ENCODE measurements at regions not wholly inside any gene's neighbourhood (a gene's known extent, or its start where the extent isn't known, plus 50 kb on each side); places are given as distances from the start of the nearest gene placed in this dataset.

GRCh38 chr2:58928973-58929372 is 687.8 kb upstream of the FANCL start:
- Mint-ChIP-seq H3K36me3 (ENCODE audit: low read depth) (no peaks in the 10 kb centered on the region), H3K4me1 (ENCODE audit: low read depth) (no peaks in the 10 kb centered on the region), H3K9me3 (no peaks in the 10 kb centered on the region), H3K4me3 (no peak overlapping the region), H3K27ac (no peak overlapping the region), H3K27me3 (ENCODE audit: low read depth) (no peaks in the 10 kb centered on the region)

- Mint-ChIP-seq H3K27me3 (ENCODE audit: low read depth) (no peaks in the 10 kb centered on the region), H3K36me3 (ENCODE audit: low read depth) (no peaks in the 10 kb centered on the region), H3K4me3 (no peak overlapping the region), H3K4me1 (ENCODE audit: low read depth) (no peaks in the 10 kb centered on the region), H3K9me3 (no peaks in the 10 kb centered on the region), H3K27ac (no peak overlapping the region)
Observed at GRCh38 chr2:58928391-58928790, 687.3 kb upstream of the FANCL start.

- Mint-ChIP-seq H3K27ac (no peak overlapping the region), H3K9me3 (no peaks in the 10 kb centered on the region), H3K4me1 (ENCODE audit: low read depth) (no peaks in the 10 kb centered on the region), H3K36me3 (ENCODE audit: low read depth) (no peaks in the 10 kb centered on the region), H3K27me3 (ENCODE audit: low read depth) (no peaks in the 10 kb centered on the region), H3K4me3 (no peak overlapping the region)
Observed at GRCh38 chr2:58926112-58926511, 685.0 kb upstream of the FANCL start.

DNA sequence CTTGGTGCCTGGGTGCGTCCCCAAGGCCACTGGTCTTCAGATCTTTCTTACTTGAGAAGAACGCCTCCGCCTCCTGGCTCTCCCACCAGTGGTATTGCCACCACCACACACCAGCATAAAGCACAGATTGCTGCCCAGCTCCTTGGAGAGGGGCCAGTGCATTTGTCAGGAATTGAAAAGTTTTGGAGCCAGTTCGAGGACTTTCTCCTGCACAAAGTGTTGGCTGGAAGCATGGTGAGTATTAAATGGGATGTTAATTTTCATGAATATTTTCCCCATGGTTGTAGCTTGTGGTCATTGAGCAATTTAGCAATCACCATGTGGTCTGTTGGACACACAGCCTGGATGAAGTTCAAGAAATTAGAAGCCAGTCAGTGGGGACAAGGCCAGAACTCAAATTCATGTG is 684.6 kb upstream of the FANCL start:
- Mint-ChIP-seq H3K9me3 (no peaks in the 10 kb centered on the region), H3K4me3 (no peak overlapping the region), H3K27ac (no peak overlapping the region), H3K36me3 (ENCODE audit: low read depth) (no peaks in the 10 kb centered on the region), H3K4me1 (ENCODE audit: low read depth) (no peaks in the 10 kb centered on the region), H3K27me3 (ENCODE audit: low read depth) (no peaks in the 10 kb centered on the region)

DNA sequence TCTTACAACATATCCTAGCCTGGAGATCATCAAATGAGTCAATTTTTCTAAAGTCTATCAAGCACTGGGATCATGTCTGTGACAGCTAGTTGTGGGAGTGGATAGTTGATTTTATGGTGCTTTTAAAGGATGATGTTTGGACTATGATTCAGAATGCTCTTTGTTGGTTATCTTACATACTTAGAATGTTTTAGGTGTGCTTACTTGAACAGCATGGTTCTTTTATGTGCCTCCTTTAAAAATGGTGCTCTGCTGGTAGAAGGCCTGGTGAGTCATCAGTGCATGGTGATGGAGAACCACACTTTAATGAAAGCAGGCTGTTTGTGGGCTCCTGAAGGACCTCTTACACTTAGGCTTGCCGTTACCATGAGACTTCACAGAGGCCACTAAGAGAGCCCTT is 682.7 kb upstream of the FANCL start:
- no peaks in the 10 kb centered on the region for H3K4me1 Mint-ChIP-seq (ENCODE audit: low read depth)
- no peaks in the 10 kb centered on the region for H3K36me3 Mint-ChIP-seq (ENCODE audit: low read depth)
- H3K9me3 Mint-ChIP-seq = no peaks in the 10 kb centered on the region
- no peak overlapping the region for H3K4me3 Mint-ChIP-seq
- no peak overlapping the region for H3K27ac Mint-ChIP-seq
- no peaks in the 10 kb centered on the region for H3K27me3 Mint-ChIP-seq (ENCODE audit: low read depth)

DNA sequence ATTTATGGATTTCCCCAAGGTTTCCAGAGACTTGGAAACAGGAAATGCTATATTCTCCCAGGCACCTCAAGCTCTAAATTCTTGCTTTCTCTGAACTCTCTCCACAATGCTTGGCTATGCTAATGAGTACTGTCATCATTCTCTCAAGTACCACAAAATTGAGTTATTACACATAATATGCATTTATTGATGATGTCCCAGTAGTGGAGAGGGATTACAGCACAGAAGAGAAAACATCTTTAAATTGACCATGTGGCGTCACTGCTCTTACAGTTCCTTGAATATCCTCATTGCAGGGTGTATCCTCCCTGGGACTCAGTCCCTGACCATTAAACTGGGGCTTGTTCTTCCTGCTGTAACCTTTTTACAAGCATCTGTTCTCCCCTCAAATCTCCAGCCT is 681.1 kb upstream of the FANCL start:
- no peak overlapping the region for H3K4me3 Mint-ChIP-seq
- no peaks in the 10 kb centered on the region for H3K27me3 Mint-ChIP-seq (ENCODE audit: low read depth)

DNA sequence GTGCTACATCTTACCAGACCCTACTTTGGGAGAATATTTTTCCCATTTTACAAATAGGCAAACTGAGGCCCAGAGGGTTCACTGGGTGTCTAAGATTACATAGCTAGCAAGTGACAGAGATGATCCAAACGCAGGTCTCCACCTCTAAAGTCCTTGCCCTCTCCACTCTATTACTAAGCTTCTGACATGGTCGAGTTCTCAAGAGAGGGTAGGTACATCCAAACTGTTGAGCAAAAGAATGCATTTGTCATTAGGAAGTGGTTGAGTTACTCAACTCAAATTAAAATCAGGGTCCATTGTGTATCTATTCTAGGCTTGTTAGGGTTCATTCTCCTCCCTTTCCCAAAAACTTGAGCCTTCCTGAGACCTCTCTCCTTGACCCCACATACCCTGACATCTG is 680.6 kb upstream of the FANCL start:
- H3K36me3 Mint-ChIP-seq (ENCODE audit: low read depth) = no peaks in the 10 kb centered on the region
- H3K27ac Mint-ChIP-seq = no peak overlapping the region
- H3K4me1 Mint-ChIP-seq (ENCODE audit: low read depth) = no peaks in the 10 kb centered on the region
- no peaks in the 10 kb centered on the region for H3K27me3 Mint-ChIP-seq (ENCODE audit: low read depth)
- no peaks in the 10 kb centered on the region for H3K9me3 Mint-ChIP-seq
- H3K4me3 Mint-ChIP-seq = no peak overlapping the region

More for the DNA sequence above, 681.1 kb upstream of the FANCL start:
- no peaks in the 10 kb centered on the region for H3K4me1 Mint-ChIP-seq (ENCODE audit: low read depth)
- no peaks in the 10 kb centered on the region for H3K36me3 Mint-ChIP-seq (ENCODE audit: low read depth)
- no peaks in the 10 kb centered on the region for H3K9me3 Mint-ChIP-seq
- no peak overlapping the region for H3K27ac Mint-ChIP-seq

GRCh38 chr2:58920001-58920400 is 678.9 kb upstream of the FANCL start:
- H3K4me1 Mint-ChIP-seq (ENCODE audit: low read depth) = no peaks in the 10 kb centered on the region
- H3K27ac Mint-ChIP-seq = no peak overlapping the region
- H3K36me3 Mint-ChIP-seq (ENCODE audit: low read depth) = no peaks in the 10 kb centered on the region
- H3K27me3 Mint-ChIP-seq (ENCODE audit: low read depth) = no peaks in the 10 kb centered on the region
- H3K9me3 Mint-ChIP-seq = no peaks in the 10 kb centered on the region
- H3K4me3 Mint-ChIP-seq = no peak overlapping the region

- no peaks in the 10 kb centered on the region for H3K27me3 Mint-ChIP-seq (ENCODE audit: low read depth)
- no peak overlapping the region for H3K27ac Mint-ChIP-seq
- H3K9me3 Mint-ChIP-seq = no peaks in the 10 kb centered on the region
- H3K36me3 Mint-ChIP-seq (ENCODE audit: low read depth) = no peaks in the 10 kb centered on the region
- no peaks in the 10 kb centered on the region for H3K4me1 Mint-ChIP-seq (ENCODE audit: low read depth)
- H3K4me3 Mint-ChIP-seq = no peak overlapping the region
Observed at GRCh38 chr2:58919316-58919715, 678.2 kb upstream of the FANCL start.

- H3K36me3 Mint-ChIP-seq (ENCODE audit: low read depth) = no peaks in the 10 kb centered on the region
- no peaks in the 10 kb centered on the region for H3K27me3 Mint-ChIP-seq (ENCODE audit: low read depth)
- H3K27ac Mint-ChIP-seq = no peak overlapping the region
- H3K4me3 Mint-ChIP-seq = no peak overlapping the region
- H3K9me3 Mint-ChIP-seq = no peaks in the 10 kb centered on the region
- H3K4me1 Mint-ChIP-seq (ENCODE audit: low read depth) = no peaks in the 10 kb centered on the region
Observed at GRCh38 chr2:58918141-58918540, 677.0 kb upstream of the FANCL start.

GRCh38 chr2:58917596-58917995 is 676.5 kb upstream of the FANCL start:
- H3K36me3 Mint-ChIP-seq (ENCODE audit: low read depth) = no peaks in the 10 kb centered on the region
- no peak overlapping the region for H3K27ac Mint-ChIP-seq
- H3K27me3 Mint-ChIP-seq (ENCODE audit: low read depth) = no peaks in the 10 kb centered on the region
- no peak overlapping the region for H3K4me3 Mint-ChIP-seq
- no peaks in the 10 kb centered on the region for H3K4me1 Mint-ChIP-seq (ENCODE audit: low read depth)
- no peaks in the 10 kb centered on the region for H3K9me3 Mint-ChIP-seq

- Mint-ChIP-seq H3K27ac (no peak overlapping the region), H3K36me3 (ENCODE audit: low read depth) (no peaks in the 10 kb centered on the region), H3K4me3 (no peak overlapping the region), H3K27me3 (ENCODE audit: low read depth) (no peaks in the 10 kb centered on the region), H3K4me1 (ENCODE audit: low read depth) (no peaks in the 10 kb centered on the region), H3K9me3 (no peaks in the 10 kb centered on the region)
Observed at GRCh38 chr2:58916063-58916462, 674.9 kb upstream of the FANCL start.

DNA sequence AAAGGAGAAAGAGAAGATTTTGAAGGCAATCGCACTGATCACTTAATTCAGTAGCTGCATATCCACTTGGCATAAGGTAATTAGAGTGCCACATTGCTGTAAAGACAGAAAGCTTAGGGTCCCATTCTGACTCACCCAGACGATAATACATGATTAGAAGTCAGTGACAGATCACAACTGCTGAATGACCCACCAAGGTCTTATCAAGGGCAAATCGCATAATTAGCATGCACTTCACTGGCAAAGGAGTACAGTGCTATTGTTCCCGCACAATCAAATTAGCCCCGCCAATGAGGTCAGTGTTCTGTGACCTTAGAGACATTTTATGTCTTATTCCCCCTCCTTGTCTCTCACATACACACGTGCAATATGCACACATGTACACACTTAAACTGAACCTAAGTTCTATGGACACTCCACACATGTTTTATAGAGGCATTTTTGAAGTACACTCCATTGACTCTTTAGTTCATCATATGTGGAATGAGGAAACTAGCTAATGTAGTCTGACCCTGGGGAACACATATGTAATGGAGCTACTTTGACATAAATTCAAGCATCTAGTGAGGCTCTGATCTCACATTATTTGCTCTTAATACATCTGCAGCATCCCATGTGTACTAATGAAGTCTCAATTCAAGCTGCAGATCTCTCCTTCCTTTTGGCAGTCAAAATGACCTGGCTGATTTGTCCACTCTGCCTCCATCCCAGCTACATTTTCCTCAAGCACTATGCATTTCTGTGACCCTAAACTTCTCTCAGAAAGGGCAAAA is 673.8 kb upstream of the FANCL start:
- H3K9me3 Mint-ChIP-seq = no peaks in the 10 kb centered on the region
- no peak overlapping the region for H3K4me3 Mint-ChIP-seq
- no peak overlapping the region for H3K27ac Mint-ChIP-seq
- H3K4me1 Mint-ChIP-seq (ENCODE audit: low read depth) = no peaks in the 10 kb centered on the region
- no peaks in the 10 kb centered on the region for H3K36me3 Mint-ChIP-seq (ENCODE audit: low read depth)
- no peaks in the 10 kb centered on the region for H3K27me3 Mint-ChIP-seq (ENCODE audit: low read depth)

- Mint-ChIP-seq H3K4me3 (no peak overlapping the region), H3K9me3 (no peaks in the 10 kb centered on the region), H3K27me3 (ENCODE audit: low read depth) (no peaks in the 10 kb centered on the region), H3K36me3 (ENCODE audit: low read depth) (no peaks in the 10 kb centered on the region), H3K27ac (no peak overlapping the region), H3K4me1 (ENCODE audit: low read depth) (no peaks in the 10 kb centered on the region)
Observed at GRCh38 chr2:58913082-58913726, 672.1 kb upstream of the FANCL start.

- Mint-ChIP-seq H3K9me3 (no peaks in the 10 kb centered on the region), H3K27me3 (ENCODE audit: low read depth) (no peaks in the 10 kb centered on the region), H3K36me3 (ENCODE audit: low read depth) (no peaks in the 10 kb centered on the region), H3K4me1 (ENCODE audit: low read depth) (no peaks in the 10 kb centered on the region), H3K4me3 (no peak overlapping the region), H3K27ac (no peak overlapping the region)
Observed at GRCh38 chr2:58911877-58912276, 670.8 kb upstream of the FANCL start.

Data from T-helper 1 cell treated with Interleukin-12 subunit alpha and Interleukin-12 subunit beta and Interleukin-4 antibody, amounts not matched to agents 30 μg/mL and 1 μg/mL, for 36 hours (primary cell).